HepG2 (cell line): ENCODE measurements at regions not wholly inside any gene's neighbourhood (a gene's known extent, or its start where the extent isn't known, plus 50 kb on each side); places are given as distances from the start of the nearest gene placed in this dataset.

Source experiments
- ATAC-seq: fragments of 200-7000 bp; cut with Tn5 transposase; 3 replicates; pipeline ENCODE4 v1.9.1; 2020; ENCODE audit warnings: mild to moderate bottlenecking, moderate library complexity
- BruUV-seq: library from RNA; stranded (reverse); fragments of 400-500 nt; replicated peaks from 2 replicates; lab custom pipeline; 2021; lab: Mats Ljungman, UMichigan
- CTCF ChIA-PET: fragments of 300-600 bp; formaldehyde crosslinking; extraction: SDS; loops from one replicate; lab custom pipeline; 2021; ENCODE audit warnings: low total read pairs, inconsistent platforms, low intra/inter-chr PET ratio; lab: Yijun Ruan, JAX
- POLR2A ChIA-PET: fragments of 350-600 bp; sonication (Branson Sonifier 250); formaldehyde crosslinking; loops from one replicate; lab custom pipeline; 2020; ENCODE audit warnings: antibody characterized with exemption, inconsistent platforms; lab: Yijun Ruan, JAX
- DNase-seq: peaks from one replicate; pipeline ENCODE4 v3.0.0-alpha.2; 2015; ENCODE audit warnings: low spot score
- FAIRE-seq: peaks from 3 replicates; lab custom pipeline; 2011; peaks lifted over from hg19 to GRCh38; lab: Jason Lieb, UNC
- H2AFZ ChIP-seq: one replicate; pipeline ENCODE4 v1.6.1; 2011; ENCODE audit warnings: low read length, inconsistent platforms
- H3K27ac ChIP-seq: fragments of 300-600 bp; 3 replicates; pipeline ENCODE4 v1.8.0; 2011; ENCODE audit warnings: mixed run types, mild to moderate bottlenecking, mixed read lengths, low read length, inconsistent platforms; ENCODE audit not compliant: insufficient read depth; ENCODE audit errors: extremely low read length
- H3K27me3 ChIP-seq, 2 experiments: fragments of 200-600 bp in 1 of 2; 2 replicates in 1 of 2; 3 replicates in 1 of 2; pipeline versions ENCODE4 v1.6.0 to v1.8.0; 2011; ENCODE audit warnings: low read length in 2 of 2, mild to moderate bottlenecking in 2 of 2, moderate library complexity in 2 of 2, inconsistent platforms in 1 of 2; ENCODE audit not compliant: insufficient read depth in 2 of 2, control insufficient read depth in 1 of 2
- H3K36me3 ChIP-seq, 2 experiments: fragments of 200-600 bp in 1 of 2; replicated peaks in 1 of 2; 2 replicates in 1 of 2; 3 replicates in 1 of 2; pipeline versions ENCODE4 v1.5.1 to v1.8.0; 2011; ENCODE audit warnings: low read length in 2 of 2, inconsistent platforms in 1 of 2; ENCODE audit not compliant: insufficient read depth in 2 of 2, control insufficient read depth in 1 of 2
- H3K4me1 ChIP-seq: 2 replicates; pipeline ENCODE4 v1.5.1; 2012; ENCODE audit warnings: low read length, inconsistent platforms; ENCODE audit not compliant: insufficient read depth
- H3K4me2 ChIP-seq: 2 replicates; pipeline ENCODE4 v1.6.0; 2011; ENCODE audit warnings: low read depth, low read length, inconsistent platforms
- H3K4me3 ChIP-seq, 3 experiments: fragments of 200-600 bp in 1 of 3; sonication (generic), shearing (Covaris generic) in 1 of 3; replicated peaks in 1 of 3; 2 replicates each; pipeline ENCODE4 v1.5.1; 2011 to 2016; ENCODE audit warnings: low read length in 3 of 3, inconsistent platforms in 2 of 3, low read depth in 2 of 3, mild to moderate bottlenecking in 2 of 3, control low read depth in 1 of 3, mixed read lengths in 1 of 3; ENCODE audit not compliant: insufficient read depth in 1 of 3
- H3K79me2 ChIP-seq: one replicate; pipeline ENCODE4 v1.6.1; 2011; ENCODE audit warnings: low read length, inconsistent platforms; ENCODE audit not compliant: insufficient read depth
- H3K9ac ChIP-seq: 2 replicates; pipeline ENCODE4 v1.6.0; 2011; ENCODE audit warnings: mild to moderate bottlenecking, low read depth, low read length, inconsistent platforms; ENCODE audit not compliant: insufficient read depth
- H3K9me3 ChIP-seq: 2 replicates; pipeline ENCODE4 v1.5.1; 2012; ENCODE audit warnings: mild to moderate bottlenecking, low read length
- H4K20me1 ChIP-seq: 2 replicates; pipeline ENCODE4 v1.6.0; 2011; ENCODE audit warnings: inconsistent platforms, mild to moderate bottlenecking, low read length, moderate library complexity; ENCODE audit not compliant: insufficient read depth
- BATF2 ChIP-seq: sonication (generic); formaldehyde crosslinking; IDR thresholded peaks from 2 replicates; pipeline ENCODE4 v1.8.0; 2022; ENCODE audit warnings: mild to moderate bottlenecking, missing genetic modification reagents, moderate library complexity
- HNF1A ChIP-seq, 2 experiments: sonication (generic) in 1 of 2; formaldehyde crosslinking in 1 of 2; IDR thresholded peaks; 2 replicates each; pipeline versions ENCODE4 v1.4.0 to v1.6.1; 2016 to 2020; ENCODE audit warnings: borderline replicate concordance in 1 of 2, low read depth in 1 of 2, mild to moderate bottlenecking in 1 of 2, missing genetic modification reagents in 1 of 2
- PTBP1 ChIP-seq: fragments of 200-400 bp; formaldehyde crosslinking; IDR thresholded peaks from 2 replicates; pipeline ENCODE4 v1.6.1; 2018; ENCODE audit warnings: low read length, low read depth; ENCODE audit not compliant: poor library complexity, severe bottlenecking
- SNAI1 ChIP-seq: sonication (generic); formaldehyde crosslinking; IDR thresholded peaks from 2 replicates; pipeline ENCODE4 v1.5.0; 2020; ENCODE audit warnings: mild to moderate bottlenecking, missing genetic modification reagents, borderline replicate concordance
- TEAD3 ChIP-seq: optimal IDR thresholded peaks from 2 replicates; pipeline ENCODE3; 2016; ENCODE audit warnings: borderline replicate concordance
- ZFP36 ChIP-seq: fragments of 150-350 bp; IDR thresholded peaks from 2 replicates; pipeline ENCODE4 v1.6.1; 2018; ENCODE audit warnings: borderline replicate concordance, low read length, low read depth; ENCODE audit not compliant: partially characterized antibody
- ZSCAN22 ChIP-seq: sonication (generic); formaldehyde crosslinking; IDR thresholded peaks from 2 replicates; pipeline ENCODE4 v1.4.0; 2020; ENCODE audit warnings: mild to moderate bottlenecking, missing genetic modification reagents
- WGBS: methylation state at CpG from one replicate; pipeline ENCODE4 v1.1.6; 2017; ENCODE audit warnings: low lambda C conversion rate; 5-methylcytosine and 5-hydroxymethylcytosine counted together
- in situ Hi-C: cut with HindIII; loops from 2 replicates; pipeline ENCODE4 v1.10.0; 2017; ENCODE audit warnings: low pct_unique_long_range_greater_than_20kb; ENCODE audit not compliant: extremely low pct_ligation_motif_present
- intact Hi-C: fragments of 100-400 bp; cut with micrococcal nuclease; formaldehyde crosslinking; loops from one replicate; pipeline ENCODE4 v1.10.0; 2022; ENCODE audit not compliant: unreplicated experiment

GRCh38 chr2:44097322-44097907 lies 71.3 kb upstream of the PPM1B start:
- FAIRE-seq = peak; percentile 81
- no peak overlapping the region for H3K9ac ChIP-seq
- TF ChIP-seq BATF2 (CRISPR knock-in tag) (no peak), ZSCAN22 (CRISPR knock-in tag) (peak; percentile 99), PTBP1 (no peak), SNAI1 (CRISPR knock-in tag) (no peak), ZFP36 (peak; percentile 73), TEAD3 (CRISPR knock-in tag) (peak; percentile 19), HNF1A (IDR thresholded peaks at IDR 0.05; ENCODE audit: low read depth) (peak; percentile 29; the same call in 1 of the 2 replicates), HNF1A (CRISPR knock-in tag; IDR thresholded peaks at IDR 0.05; ENCODE audit: borderline replicate concordance) (no peak)
- TF ChIP-seq, all 625 proteins: peak for 4
- under 1% methylated on average over 6 of the region's 6 CpGs for WGBS
- no peak overlapping the region for H3K4me3 ChIP-seq
- ChIA-PET POLR2A (no interaction called here), CTCF (no interaction called here)
- DNase-seq (no peak), ATAC-seq (peak; percentile 81)
- in situ Hi-C loops = no loop called here
- no peaks in the 10 kb centered on the region for H4K20me1 ChIP-seq
- peaks cover 24% of the 10 kb centered on the region for H3K4me1 ChIP-seq
- peaks cover 0 to 8% of the 10 kb centered on the region in 2 experiments; a peak in 1 of 5 replicates for H3K27me3 ChIP-seq
- H3K36me3 ChIP-seq = no peaks in the 10 kb centered on the region
- no peak overlapping the region for H3K27ac ChIP-seq
- BruUV-seq = no TSS peak
- H3K9me3 ChIP-seq = no peaks in the 10 kb centered on the region
- intact Hi-C loops = no loop called here
- H2AFZ ChIP-seq = no peak overlapping the region
- no peaks in the 10 kb centered on the region for H3K79me2 ChIP-seq
- H3K4me2 ChIP-seq = peak overlapping the region; percentile 63
